K562 (cell line): ENCODE measurements at regions not wholly inside any gene's neighbourhood (a gene's known extent, or its start where the extent isn't known, plus 50 kb on each side); places are given as distances from the start of the nearest gene placed in this dataset.

ENCODE experiments used
- ATF3 ChIP-seq, 2 experiments: fragments of 450-650 bp in 1 of 2; sonication (generic) in 1 of 2; formaldehyde crosslinking in 1 of 2; IDR thresholded peaks in 1 of 2; conservative IDR thresholded peaks in 1 of 2; 2 replicates each; pipeline versions ENCODE4 v1.6.1 to v1.8.1; 2016 to 2023; ENCODE audit warnings: mild to moderate bottlenecking in 2 of 2, moderate library complexity in 2 of 2, inconsistent platforms in 1 of 2, missing genetic modification reagents in 1 of 2
- ATF7 ChIP-seq: fragments of 450-650 bp; IDR thresholded peaks from 2 replicates; pipeline ENCODE4 v1.7.1; 2014; ENCODE audit warnings: mild to moderate bottlenecking, moderate library complexity
- CHCHD3 ChIP-seq: fragments of 250-450 bp; sonication (Bioruptor Pico); IDR thresholded peaks from 2 replicates; pipeline ENCODE4 v2.1.2; 2022; ENCODE audit warnings: mild to moderate bottlenecking
- EP300 ChIP-seq: IDR thresholded peaks from 2 replicates; pipeline ENCODE4 v1.6.1; 2012; ENCODE audit warnings: low read length, improper control_type of control experiment
- ESRRA ChIP-seq: fragments of 450-650 bp; IDR thresholded peaks from 2 replicates; pipeline ENCODE4 v1.6.1; 2014; ENCODE audit warnings: low read depth, mild to moderate bottlenecking, moderate library complexity, borderline replicate concordance
- HNRNPK ChIP-seq: fragments of 200-400 bp; formaldehyde crosslinking; IDR thresholded peaks from one replicate; pipeline ENCODE4 v1.6.1; 2018; ENCODE audit warnings: mild to moderate bottlenecking, low read depth, low read length; ENCODE audit not compliant: poor library complexity, severe bottlenecking
- KLF1 ChIP-seq: fragments of 450-650 bp; IDR thresholded peaks from 2 replicates; pipeline ENCODE4 v1.6.1; 2016; ENCODE audit warnings: missing genetic modification characterization, missing compliant biosample characterization
- L3MBTL2 ChIP-seq: fragments of 450-650 bp; IDR thresholded peaks from 2 replicates; pipeline ENCODE4 v1.6.1; 2016; ENCODE audit warnings: mild to moderate bottlenecking, moderate library complexity
- MCM2 ChIP-seq: fragments of 450-650 bp; IDR thresholded peaks from 2 replicates; pipeline ENCODE4 v1.6.1; 2017; ENCODE audit warnings: low read depth, mild to moderate bottlenecking
- MCM3 ChIP-seq: fragments of 450-650 bp; IDR thresholded peaks from 2 replicates; pipeline ENCODE4 v1.6.1; 2016
- MYC ChIP-seq, 2 experiments: fragments of 250-450 bp in 1 of 2; sonication (Bioruptor Pico) in 1 of 2; IDR thresholded peaks; 2 replicates each; pipeline versions ENCODE4 v1.5.1 to v1.6.1; 2012 to 2021; ENCODE audit warnings: low read depth in 2 of 2, borderline replicate concordance in 1 of 2, improper control_type of control experiment in 1 of 2, low read length in 1 of 2, mild to moderate bottlenecking in 1 of 2, moderate library complexity in 1 of 2
- MYNN ChIP-seq, 2 experiments: sonication (generic); formaldehyde crosslinking in 1 of 2; IDR thresholded peaks; 2 replicates each; pipeline versions ENCODE4 v1.5.0 to v1.6.1; 2016 to 2020; ENCODE audit warnings: antibody characterized with exemption in 1 of 2, missing genetic modification reagents in 1 of 2
- RCOR1 ChIP-seq, 2 experiments: IDR thresholded peaks; 2 replicates each; pipeline ENCODE4 v1.6.1; 2012; ENCODE audit warnings: low read depth in 2 of 2, low read length in 2 of 2, borderline replicate concordance in 1 of 2, improper control_type of control experiment in 1 of 2
- TCF7 ChIP-seq: sonication (generic); IDR thresholded peaks from 2 replicates; pipeline ENCODE4 v1.6.1; 2016; ENCODE audit warnings: antibody characterized with exemption, borderline replicate concordance
- YY1 ChIP-seq, 3 experiments: IDR thresholded peaks; 2 replicates each; pipeline ENCODE4 v1.6.1; 2011; ENCODE audit warnings: low read length in 2 of 3, mild to moderate bottlenecking in 2 of 3, moderate library complexity in 2 of 3, borderline replicate concordance in 1 of 3, control low read depth in 1 of 3, low read depth in 1 of 3; ENCODE audit not compliant: insufficient read depth in 3 of 3, insufficient replicate concordance in 2 of 3, control insufficient read depth in 1 of 3, insufficient read length in 1 of 3; ENCODE audit errors: extremely low read depth in 1 of 3
- ZKSCAN3 ChIP-seq: fragments of 250-450 bp; sonication (Bioruptor Pico); IDR thresholded peaks from 2 replicates; pipeline ENCODE4 v1.4.0; 2020
- ZNF274 ChIP-seq: IDR thresholded peaks from 2 replicates; pipeline ENCODE4 v1.6.1; 2011; ENCODE audit warnings: low read depth, mild to moderate bottlenecking, low read length, moderate library complexity, borderline replicate concordance
- ZNF311 ChIP-seq: fragments of 250-450 bp; sonication (Bioruptor Pico); IDR thresholded peaks from 2 replicates; pipeline ENCODE4 v1.4.0; 2020; ENCODE audit warnings: mild to moderate bottlenecking, moderate library complexity
- ZSCAN32 ChIP-seq: fragments of 450-650 bp; formaldehyde crosslinking; IDR thresholded peaks from 2 replicates; pipeline ENCODE4 v1.4.0; 2020; ENCODE audit warnings: mild to moderate bottlenecking, moderate library complexity
- TF ChIP-seq, protein P1 (sequence below): IDR thresholded peaks from 2 replicates; pipeline ENCODE4 v1.6.1; 2014; ENCODE audit warnings: antibody characterized with exemption
- TF ChIP-seq, protein P2 (sequence below), 2 experiments: IDR thresholded peaks; 2 replicates each; pipeline ENCODE4 v1.6.1; 2011; ENCODE audit warnings: borderline replicate concordance in 1 of 2, control low read depth in 1 of 2, low read depth in 1 of 2, low read length in 1 of 2, mild to moderate bottlenecking in 1 of 2, mixed read lengths in 1 of 2, moderate library complexity in 1 of 2; ENCODE audit not compliant: insufficient read depth in 1 of 2, insufficient read length in 1 of 2, poor library complexity in 1 of 2, severe bottlenecking in 1 of 2; ENCODE audit errors: extremely low read depth in 1 of 2
- TF ChIP-seq, protein P3 (sequence below): fragments of 250-450 bp; sonication (Bioruptor Pico); IDR thresholded peaks from 2 replicates; pipeline ENCODE4 v1.8.0; 2022; ENCODE audit warnings: moderate library complexity, mild to moderate bottlenecking, inconsistent platforms

DNA sequence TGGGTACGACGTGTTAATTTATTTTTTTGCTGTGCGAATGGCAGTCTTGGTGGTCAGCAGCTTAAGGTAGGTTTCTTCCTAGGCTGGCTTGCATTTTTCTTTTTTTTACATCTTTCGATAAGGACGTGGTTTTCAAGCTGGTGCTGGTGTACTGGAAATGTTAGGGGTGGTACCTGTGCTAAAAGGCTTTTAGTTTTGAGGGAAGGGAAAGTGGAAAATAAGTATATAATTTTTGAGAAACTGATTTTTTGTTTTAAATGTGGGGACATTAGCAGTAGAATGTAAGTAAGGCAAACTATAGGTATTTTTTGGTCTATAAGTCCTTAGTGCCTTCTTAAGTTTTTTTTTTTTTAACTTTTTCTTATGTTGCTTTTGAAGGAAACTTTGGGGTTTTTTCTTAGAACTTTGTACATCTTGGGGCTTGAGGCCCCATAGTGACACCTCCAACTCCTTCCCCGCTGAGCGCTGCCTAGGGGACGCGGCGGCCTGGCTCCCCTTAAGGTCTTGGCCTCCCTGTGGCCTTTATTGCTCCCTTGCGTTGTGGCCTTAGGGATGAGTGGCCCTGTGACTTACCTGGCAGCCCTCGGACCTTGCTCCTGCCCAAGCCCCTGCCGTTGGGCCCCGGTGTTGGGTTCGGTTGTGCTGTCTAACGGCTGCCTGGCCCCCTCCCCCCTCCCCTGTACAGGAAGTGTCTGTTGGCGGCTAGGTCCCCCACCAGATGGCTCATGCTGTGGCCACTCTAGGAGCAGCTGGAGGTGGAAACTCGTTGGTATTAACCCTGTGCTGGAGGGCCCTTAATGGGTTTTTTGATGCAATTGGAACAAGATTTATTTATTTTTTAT is 88.0 kb upstream of the RPRML start (continued):
- TF ChIP-seq ZSCAN32 = no peak
- TF ChIP-seq ATF7 = peak; percentile 77; the same call in 1 of the 2 replicates
- TF ChIP-seq, protein P1, sequence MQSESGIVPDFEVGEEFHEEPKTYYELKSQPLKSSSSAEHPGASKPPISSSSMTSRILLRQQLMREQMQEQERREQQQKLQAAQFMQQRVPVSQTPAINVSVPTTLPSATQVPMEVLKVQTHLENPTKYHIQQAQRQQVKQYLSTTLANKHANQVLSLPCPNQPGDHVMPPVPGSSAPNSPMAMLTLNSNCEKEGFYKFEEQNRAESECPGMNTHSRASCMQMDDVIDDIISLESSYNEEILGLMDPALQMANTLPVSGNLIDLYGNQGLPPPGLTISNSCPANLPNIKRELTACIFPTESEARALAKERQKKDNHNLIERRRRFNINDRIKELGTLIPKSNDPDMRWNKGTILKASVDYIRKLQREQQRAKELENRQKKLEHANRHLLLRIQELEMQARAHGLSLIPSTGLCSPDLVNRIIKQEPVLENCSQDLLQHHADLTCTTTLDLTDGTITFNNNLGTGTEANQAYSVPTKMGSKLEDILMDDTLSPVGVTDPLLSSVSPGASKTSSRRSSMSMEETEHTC = no peak
- TF ChIP-seq MYC (IDR thresholded peaks at IDR 0.05; ENCODE audit: low read depth, low read length) = peak; percentile 77
- TF ChIP-seq MYC (CRISPR knock-in tag; IDR thresholded peaks at IDR 0.05; ENCODE audit: borderline replicate concordance, low read depth) = peak; percentile 62; the same call in 1 of the 2 replicates
- TF ChIP-seq, protein P2, sequence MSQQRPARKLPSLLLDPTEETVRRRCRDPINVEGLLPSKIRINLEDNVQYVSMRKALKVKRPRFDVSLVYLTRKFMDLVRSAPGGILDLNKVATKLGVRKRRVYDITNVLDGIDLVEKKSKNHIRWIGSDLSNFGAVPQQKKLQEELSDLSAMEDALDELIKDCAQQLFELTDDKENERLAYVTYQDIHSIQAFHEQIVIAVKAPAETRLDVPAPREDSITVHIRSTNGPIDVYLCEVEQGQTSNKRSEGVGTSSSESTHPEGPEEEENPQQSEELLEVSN (IDR thresholded peaks at IDR 0.05; ENCODE audit: borderline replicate concordance in 1 of 2, extremely low read depth in 1 of 2, insufficient read depth in 1 of 2, insufficient read length in 1 of 2, low read depth in 1 of 2, low read length in 1 of 2, poor library complexity in 1 of 2, severe bottlenecking in 1 of 2) = peak in 1 of 2 experiments; percentile 26
- TF ChIP-seq RCOR1 (IDR thresholded peaks at IDR 0.05; ENCODE audit: borderline replicate concordance in 1 of 2, low read depth in 2 of 2, low read length in 2 of 2) = peak in 1 of 2 experiments; percentile 78; a peak in 2 of 4 replicates
- no peak for TF ChIP-seq HNRNPK
- TF ChIP-seq, protein P3, sequence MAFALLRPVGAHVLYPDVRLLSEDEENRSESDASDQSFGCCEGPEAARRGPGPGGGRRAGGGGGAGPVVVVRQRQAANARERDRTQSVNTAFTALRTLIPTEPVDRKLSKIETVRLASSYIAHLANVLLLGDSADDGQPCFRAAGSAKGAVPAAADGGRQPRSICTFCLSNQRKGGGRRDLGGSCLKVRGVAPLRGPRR (CRISPR knock-in tag) = no peak
- TF ChIP-seq CHCHD3 (CRISPR knock-in tag) = 0 out of 2 replicates have a peak, but pooled peaks have one; percentile 52
- TF ChIP-seq EP300 = peak; percentile 83
- no peak for TF ChIP-seq ZNF311 (CRISPR knock-in tag)
- TF ChIP-seq ATF3 (IDR thresholded peaks at IDR 0.05) = no peak
- TF ChIP-seq ATF3 (CRISPR knock-in tag; conservative IDR thresholded peaks at IDR 0.05) = no peak
- TF ChIP-seq MCM3 = no peak
- no peak for TF ChIP-seq KLF1 (tag)
- TF ChIP-seq L3MBTL2 = peak; percentile 72
- 0 out of 2 replicates have a peak, but pooled peaks have one; percentile 74 for TF ChIP-seq TCF7
- peak in 2 of 3 experiments; percentile 60 for TF ChIP-seq YY1 (IDR thresholded peaks at IDR 0.05; ENCODE audit: borderline replicate concordance in 1 of 3, control insufficient read depth in 1 of 3, extremely low read depth in 1 of 3, insufficient read depth in 3 of 3, insufficient read length in 1 of 3, insufficient replicate concordance in 2 of 3, low read depth in 1 of 3, low read length in 2 of 3)
- peak; percentile 49; the same call in 1 of the 2 replicates for TF ChIP-seq ESRRA
- no peak for TF ChIP-seq ZNF274
- no peak for TF ChIP-seq ZKSCAN3
- TF ChIP-seq MCM2 = no peak
- peak; percentile 75 for TF ChIP-seq MYNN (IDR thresholded peaks at IDR 0.05)
- TF ChIP-seq MYNN (CRISPR knock-in tag; IDR thresholded peaks at IDR 0.05) = no peak
